GM12891 (cell line): ENCODE measurements at regions not wholly inside any gene's neighbourhood (a gene's known extent, or its start where the extent isn't known, plus 50 kb on each side); places are given as distances from the start of the nearest gene placed in this dataset.

Source experiments
- PAX5 ChIP-seq: IDR thresholded peaks from 2 replicates; pipeline ENCODE4 v1.6.1; 2011; ENCODE audit warnings: low read length, moderate library complexity, mild to moderate bottlenecking; ENCODE audit not compliant: insufficient read depth, severe bottlenecking
- POLR2A ChIP-seq: IDR thresholded peaks from 2 replicates; pipeline ENCODE4 v1.6.1; 2011; ENCODE audit warnings: low read depth, low read length, control low read depth
- POLR2AphosphoS5 ChIP-seq: IDR thresholded peaks from 2 replicates; pipeline ENCODE4 v1.6.1; 2011; ENCODE audit warnings: low read depth, low read length, control low read depth
- POU2F2 ChIP-seq: IDR thresholded peaks from 2 replicates; pipeline ENCODE4 v1.6.1; 2011; ENCODE audit warnings: low read depth, mild to moderate bottlenecking, control low read depth, low read length, moderate library complexity
- TAF1 ChIP-seq: IDR thresholded peaks from 2 replicates; pipeline ENCODE4 v1.6.1; 2011; ENCODE audit warnings: low read depth, low read length, control low read depth

DNA sequence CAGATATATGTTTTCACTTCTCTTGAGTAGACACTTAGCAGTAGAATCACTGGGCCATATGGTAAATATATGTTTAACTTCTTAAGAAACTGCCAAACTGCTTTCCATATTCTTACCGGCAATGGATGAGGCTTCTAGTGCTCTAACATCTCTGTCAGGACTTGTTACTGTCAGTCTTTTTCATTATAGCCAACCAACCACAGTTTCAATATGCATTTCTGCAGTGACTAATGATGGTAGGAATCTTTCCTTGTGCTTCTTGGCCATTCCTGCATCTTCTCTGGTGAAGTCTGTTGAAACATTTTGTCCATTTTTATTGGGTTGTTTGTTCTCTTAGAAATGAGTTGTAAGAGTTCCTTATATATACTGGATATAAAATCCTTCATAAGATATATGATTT is 66.0 kb upstream of the SYNDIG1 start:
- TF ChIP-seq POLR2A (no peak), TAF1 (no peak), POLR2AphosphoS5 (no peak), POU2F2 (no peak), PAX5 (no peak)
